ENCODE measurements at regions not wholly inside any gene's neighbourhood (a gene's known extent, or its start where the extent isn't known, plus 50 kb on each side); places are given as distances from the start of the nearest gene placed in this dataset.

GRCh38 chr20:10780901-10781300 lies 107.1 kb upstream of the JAG1 start:
- peak; percentile 20 for DNase-seq (ENCODE audit: low read depth)
- no peak overlapping the region for H3K4me3 ChIP-seq (ENCODE audit: low read depth, low read length)
- no peak for TF ChIP-seq CTCF (IDR thresholded peaks at IDR 0.05; ENCODE audit: insufficient read depth, low read depth, low read length, missing control alignments)

GRCh38 chr20:10781526-10781925 lies 107.7 kb upstream of the JAG1 start:
- no peak overlapping the region for H3K4me3 ChIP-seq (ENCODE audit: low read depth, low read length)
- no peak for TF ChIP-seq CTCF (IDR thresholded peaks at IDR 0.05; ENCODE audit: insufficient read depth, low read depth, low read length, missing control alignments)
- peak; percentile 41 for DNase-seq (ENCODE audit: low read depth)

GRCh38 chr20:10783707-10784553 lies 110.1 kb upstream of the JAG1 start:
- H3K4me3 ChIP-seq (ENCODE audit: low read depth, low read length) = no peak overlapping the region
- DNase-seq (ENCODE audit: low read depth) = no peak
- no peak for TF ChIP-seq CTCF (IDR thresholded peaks at IDR 0.05; ENCODE audit: insufficient read depth, low read depth, low read length, missing control alignments)

- TF ChIP-seq CTCF (IDR thresholded peaks at IDR 0.05; ENCODE audit: insufficient read depth, low read depth, low read length, missing control alignments) = no peak
- no peak for DNase-seq (ENCODE audit: low read depth)
- H3K4me3 ChIP-seq (ENCODE audit: low read depth, low read length) = no peak overlapping the region
Observed at GRCh38 chr20:10784554-10785183, 110.9 kb upstream of the JAG1 start.

- no peak for TF ChIP-seq CTCF (IDR thresholded peaks at IDR 0.05; ENCODE audit: insufficient read depth, low read depth, low read length, missing control alignments)
- H3K4me3 ChIP-seq (ENCODE audit: low read depth, low read length) = no peak overlapping the region
- no peak for DNase-seq (ENCODE audit: low read depth)
Observed at GRCh38 chr20:10786678-10787077, 112.9 kb upstream of the JAG1 start.

GRCh38 chr20:10788055-10788454 lies 114.3 kb upstream of the JAG1 start:
- no peak for TF ChIP-seq CTCF (IDR thresholded peaks at IDR 0.05; ENCODE audit: insufficient read depth, low read depth, low read length, missing control alignments)
- no peak for DNase-seq (ENCODE audit: low read depth)
- H3K4me3 ChIP-seq (ENCODE audit: low read depth, low read length) = no peak overlapping the region
